NCI-H1417 (cell line): ENCODE measurements at regions not wholly inside any gene's neighbourhood (a gene's known extent, or its start where the extent isn't known, plus 50 kb on each side); places are given as distances from the start of the nearest gene placed in this dataset.
A peak's percentile ranks its signal among the peaks of the same experiment; 100 is the strongest.

Experiments used
- DNase-seq, 3 experiments: peaks; one replicate each; lab custom pipeline; 2025; lab: John Stamatoyannopoulos, UW

GRCh38 chr12:126855768-126856167 is 1411.2 kb upstream of the TMEM132C start:
- DNase-seq: no peak

GRCh38 chr12:126856958-126857357 is 1410.0 kb upstream of the TMEM132C start:
- DNase-seq: no peak

GRCh38 chr12:126858560-126858959 is 1408.4 kb upstream of the TMEM132C start:
- DNase-seq: no peak

- DNase-seq: no peak
These were observed 1406.8 kb upstream of the TMEM132C start for GRCh38 chr12:126860210-126860609.

GRCh38 chr12:126862500-126862899 is 1404.5 kb upstream of the TMEM132C start:
- no peak for DNase-seq

- no peak for DNase-seq
These were observed 1397.3 kb upstream of the TMEM132C start for GRCh38 chr12:126869644-126870043.

- no peak for DNase-seq
These were observed 1393.3 kb upstream of the TMEM132C start for GRCh38 chr12:126873701-126874100.

- DNase-seq: peak; percentile 26 to 50 (median 41)
These were observed 1392.4 kb upstream of the TMEM132C start for GRCh38 chr12:126874427-126875026.

GRCh38 chr12:126879842-126880241 is 1387.1 kb upstream of the TMEM132C start:
- no peak for DNase-seq

GRCh38 chr12:126883697-126884096 is 1383.3 kb upstream of the TMEM132C start:
- DNase-seq: no peak

- no peak for DNase-seq
These were observed 1377.5 kb upstream of the TMEM132C start for GRCh38 chr12:126889501-126889900.

- no peak for DNase-seq
These were observed 1376.9 kb upstream of the TMEM132C start for GRCh38 chr12:126890097-126890496.

- no peak for DNase-seq
These were observed 1375.2 kb upstream of the TMEM132C start for GRCh38 chr12:126891789-126892188.

- no peak for DNase-seq
These were observed 1370.7 kb upstream of the TMEM132C start for GRCh38 chr12:126895951-126896913.

- DNase-seq: no peak
These were observed 1369.9 kb upstream of the TMEM132C start for GRCh38 chr12:126897102-126897501.

- no peak for DNase-seq
These were observed 1369.2 kb upstream of the TMEM132C start for GRCh38 chr12:126897778-126898177.

GRCh38 chr12:126898562-126898961 is 1368.4 kb upstream of the TMEM132C start:
- no peak for DNase-seq

GRCh38 chr12:126899926-126900792 is 1366.8 kb upstream of the TMEM132C start:
- no peak for DNase-seq

- no peak for DNase-seq
These were observed 1363.7 kb upstream of the TMEM132C start for GRCh38 chr12:126903027-126903876.

GRCh38 chr12:126905752-126906151 is 1361.2 kb upstream of the TMEM132C start:
- DNase-seq: no peak
